ENCODE measurements at regions not wholly inside any gene's neighbourhood (a gene's known extent, or its start where the extent isn't known, plus 50 kb on each side); places are given as distances from the start of the nearest gene placed in this dataset.

- TF ChIP-seq CTCF (IDR thresholded peaks at IDR 0.05): no peak
- no peak for TF ChIP-seq POLR2A (IDR thresholded peaks at IDR 0.05)
Observed at GRCh38 chrX:39144956-39145355, 343.7 kb downstream of the MID1IP1 start.

Measured in body of pancreas (tissue), 4 donors.